Thymus (tissue), 11 donors: ENCODE measurements at regions not wholly inside any gene's neighbourhood (a gene's known extent, or its start where the extent isn't known, plus 50 kb on each side); places are given as distances from the start of the nearest gene placed in this dataset.

Experiments used
- DNase-seq, 9 donors: peaks; one replicate each; pipeline ENCODE4 v3.0.0-alpha.2; 2013; ENCODE audit warnings: low spot score in 9 of 9, low read depth in 6 of 9, missing footprints in 1 of 9
- H3K27ac ChIP-seq, 2 donors: one replicate each; pipeline ENCODE4 v1.5.1; 2013; ENCODE audit warnings: control low read depth in 1 of 2, low read depth in 1 of 2, low read length in 1 of 2, mild to moderate bottlenecking in 1 of 2, moderate library complexity in 1 of 2
- H3K27me3 ChIP-seq, 2 donors: one replicate each; pipeline ENCODE4 v1.5.1; 2013; ENCODE audit warnings: low read length in 1 of 2; ENCODE audit not compliant: control insufficient read depth in 2 of 2, insufficient read depth in 1 of 2
- H3K36me3 ChIP-seq, 2 donors: one replicate each; pipeline ENCODE4 v1.5.1; 2013; ENCODE audit warnings: low read length in 1 of 2, mild to moderate bottlenecking in 1 of 2, moderate library complexity in 1 of 2; ENCODE audit not compliant: control insufficient read depth in 2 of 2, insufficient read depth in 2 of 2
- H3K4me1 ChIP-seq, 2 donors: one replicate each; pipeline ENCODE4 v1.5.1; 2013; ENCODE audit warnings: low read length in 2 of 2; ENCODE audit not compliant: control insufficient read depth in 2 of 2, insufficient read depth in 2 of 2
- H3K4me3 ChIP-seq, 2 donors: one replicate each; pipeline ENCODE4 v1.5.1; 2013; ENCODE audit warnings: low read length in 2 of 2, control low read depth in 1 of 2, mild to moderate bottlenecking in 1 of 2
- H3K9me3 ChIP-seq, 2 donors: one replicate each; pipeline ENCODE4 v1.5.1; 2013; ENCODE audit warnings: low read length in 1 of 2, mild to moderate bottlenecking in 1 of 2; ENCODE audit not compliant: control insufficient read depth in 2 of 2, insufficient read depth in 1 of 2
- WGBS: extraction: QIAGEN DNeasy Blood & Tissue Kit; methylation state at CpG from one replicate; pipeline ENCODE4 v1.1.7; 2013; 5-methylcytosine and 5-hydroxymethylcytosine counted together
- donor health status: healthy.

DNA sequence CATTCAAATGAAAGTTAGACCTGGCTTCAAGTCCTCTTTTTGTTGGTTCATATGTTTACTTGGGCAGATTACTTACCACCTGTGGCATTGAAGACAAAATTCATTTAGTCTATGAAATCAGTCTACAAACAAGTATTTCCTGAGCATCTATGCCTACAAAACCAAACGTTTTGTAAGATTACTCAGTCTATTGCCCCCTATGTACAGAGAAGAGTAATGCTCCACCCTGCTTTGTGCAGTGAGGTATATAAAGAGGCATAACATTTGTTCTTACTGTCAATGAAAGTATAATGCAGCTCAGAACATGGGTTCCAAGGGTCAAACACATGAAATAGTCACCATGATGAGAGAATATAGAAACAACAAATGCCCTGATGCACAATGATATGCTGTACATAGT lies 580.7 kb downstream of the KIF4B start:
- no peaks in the 10 kb centered on the region for H3K9me3 ChIP-seq
- whole genome bisulfite sequencing: 18% methylated on average over 1 of the region's 1 CpG
- H3K27me3 ChIP-seq: no peaks in the 10 kb centered on the region
- no peaks in the 10 kb centered on the region for H3K4me1 ChIP-seq
- no peaks in the 10 kb centered on the region for H3K36me3 ChIP-seq
- no peak for DNase-seq
- no peak overlapping the region for H3K4me3 ChIP-seq
- H3K27ac ChIP-seq: no peak overlapping the region

DNA sequence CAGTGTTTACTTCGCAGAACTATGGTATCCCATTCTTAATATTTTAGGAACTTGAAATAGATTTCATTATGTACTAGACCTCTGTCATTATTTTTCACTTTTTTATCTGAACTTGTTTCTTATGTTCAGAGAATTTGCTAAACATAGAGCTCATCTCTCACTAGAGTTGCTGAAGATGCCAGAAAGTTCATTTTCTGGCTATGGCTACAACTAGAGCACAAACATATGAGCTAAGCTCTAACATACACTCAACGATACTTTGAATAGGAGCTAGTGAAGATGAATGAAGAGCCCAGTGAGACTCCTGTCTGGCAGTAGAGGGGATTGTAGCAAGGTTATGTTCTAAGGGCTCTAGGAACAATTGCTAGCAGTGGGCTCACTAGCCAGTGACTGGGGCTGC lies 582.2 kb downstream of the KIF4B start:
- Histone ChIP-seq H3K4me1 (no peaks in the 10 kb centered on the region), H3K27me3 (no peaks in the 10 kb centered on the region), H3K4me3 (no peak overlapping the region), H3K9me3 (no peaks in the 10 kb centered on the region), H3K36me3 (no peaks in the 10 kb centered on the region), H3K27ac (no peak overlapping the region)
- 95% methylated on average over 2 of the region's 2 CpGs for WGBS
- no peak for DNase-seq

DNA sequence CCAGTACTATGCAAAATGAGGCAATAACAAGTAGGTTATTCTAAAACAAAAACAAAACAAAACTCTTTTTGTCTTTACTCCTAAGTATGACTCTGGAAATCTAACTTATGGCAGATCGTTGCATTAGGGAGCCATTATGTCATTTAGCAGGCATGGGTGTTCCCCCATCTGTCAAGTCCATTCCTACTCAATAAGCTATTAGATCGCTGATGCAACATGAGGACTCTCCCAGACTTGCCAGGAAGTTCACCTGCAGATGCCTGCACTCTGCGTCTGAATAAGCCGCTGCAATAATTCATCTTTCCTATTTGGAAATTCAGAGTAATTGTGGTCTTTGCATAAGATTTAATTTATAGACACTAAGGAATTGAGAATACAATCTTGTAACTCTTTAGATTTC lies 585.0 kb downstream of the KIF4B start:
- WGBS: 89% methylated on average over 4 of the region's 4 CpGs
- Histone ChIP-seq H3K4me1 (no peaks in the 10 kb centered on the region), H3K27me3 (no peaks in the 10 kb centered on the region), H3K4me3 (no peak overlapping the region), H3K36me3 (no peaks in the 10 kb centered on the region), H3K9me3 (no peaks in the 10 kb centered on the region), H3K27ac (no peak overlapping the region)
- DNase-seq: no peak

DNA sequence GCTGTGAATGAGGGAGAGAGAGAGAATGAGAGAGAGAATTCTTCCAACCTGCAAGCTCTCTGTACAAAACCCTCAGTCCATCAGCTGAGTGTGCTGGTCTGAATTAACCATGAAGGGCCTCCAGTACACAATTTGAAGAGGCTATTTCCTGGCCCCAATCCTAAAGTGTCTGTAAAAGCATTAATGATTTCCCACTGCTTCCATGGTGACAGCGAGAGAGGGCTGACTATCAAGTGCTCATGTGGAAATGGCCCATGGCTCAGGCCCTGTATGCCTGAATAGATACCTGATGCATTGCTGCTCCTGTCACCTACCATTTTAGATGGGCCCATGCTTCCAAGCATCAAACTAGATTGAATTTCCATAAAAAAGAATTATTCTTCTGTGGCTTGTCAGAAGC lies 592.4 kb downstream of the KIF4B start:
- no peak for DNase-seq

GRCh38 chr5:155616779-155617392 lies 603.3 kb downstream of the KIF4B start:
- H3K4me3 ChIP-seq: no peak overlapping the region
- H3K27me3 ChIP-seq: no peaks in the 10 kb centered on the region
- H3K27ac ChIP-seq: no peak overlapping the region
- peak in 4 of 9 donors; percentile 5 to 22 (median 12) for DNase-seq
- 67% methylated on average over 4 of the region's 4 CpGs for WGBS
- H3K9me3 ChIP-seq: no peaks in the 10 kb centered on the region
- no peaks in the 10 kb centered on the region for H3K4me1 ChIP-seq
- H3K36me3 ChIP-seq: no peaks in the 10 kb centered on the region

More for the DNA sequence above, 592.4 kb downstream of the KIF4B start:
- 74% methylated on average over 1 of the region's 1 CpG for WGBS
- H3K27me3 ChIP-seq: no peaks in the 10 kb centered on the region
- H3K4me1 ChIP-seq: no peaks in the 10 kb centered on the region
- no peak overlapping the region for H3K4me3 ChIP-seq
- no peaks in the 10 kb centered on the region for H3K9me3 ChIP-seq
- no peak overlapping the region for H3K27ac ChIP-seq
- no peaks in the 10 kb centered on the region for H3K36me3 ChIP-seq

DNA sequence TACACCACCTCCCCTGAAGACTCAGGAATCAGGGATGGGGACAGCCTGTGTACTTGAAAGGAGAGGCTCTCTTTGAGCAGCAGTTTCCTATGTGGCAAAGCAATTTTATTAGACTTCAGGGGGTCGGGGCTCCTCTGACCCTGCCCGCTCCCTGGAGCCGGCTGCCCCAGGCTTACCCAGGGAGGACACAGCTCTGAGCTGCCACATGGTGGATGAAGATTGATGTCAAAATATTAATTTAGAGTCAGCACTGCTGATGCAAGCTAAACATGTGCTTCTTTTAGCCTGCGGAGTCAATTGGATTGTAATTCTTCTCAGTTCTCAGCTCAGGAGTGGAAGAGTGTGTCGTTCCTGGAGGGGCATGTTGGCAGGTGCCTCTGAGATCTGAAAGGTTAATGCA lies 606.1 kb downstream of the KIF4B start:
- 92% methylated on average over 5 of the region's 5 CpGs for WGBS
- Histone ChIP-seq H3K4me3 (no peak overlapping the region), H3K27ac (no peak overlapping the region), H3K36me3 (no peaks in the 10 kb centered on the region), H3K9me3 (no peaks in the 10 kb centered on the region), H3K27me3 (no peaks in the 10 kb centered on the region), H3K4me1 (no peaks in the 10 kb centered on the region)
- no peak for DNase-seq

- H3K36me3 ChIP-seq: no peaks in the 10 kb centered on the region
- H3K4me3 ChIP-seq: no peak overlapping the region
- H3K9me3 ChIP-seq: no peaks in the 10 kb centered on the region
- no peaks in the 10 kb centered on the region for H3K4me1 ChIP-seq
- H3K27ac ChIP-seq: no peak overlapping the region
- DNase-seq: no peak
- no peaks in the 10 kb centered on the region for H3K27me3 ChIP-seq
- 12% methylated on average over 7 of the region's 7 CpGs for WGBS
These were observed 607.4 kb downstream of the KIF4B start for GRCh38 chr5:155620821-155621410.

DNA sequence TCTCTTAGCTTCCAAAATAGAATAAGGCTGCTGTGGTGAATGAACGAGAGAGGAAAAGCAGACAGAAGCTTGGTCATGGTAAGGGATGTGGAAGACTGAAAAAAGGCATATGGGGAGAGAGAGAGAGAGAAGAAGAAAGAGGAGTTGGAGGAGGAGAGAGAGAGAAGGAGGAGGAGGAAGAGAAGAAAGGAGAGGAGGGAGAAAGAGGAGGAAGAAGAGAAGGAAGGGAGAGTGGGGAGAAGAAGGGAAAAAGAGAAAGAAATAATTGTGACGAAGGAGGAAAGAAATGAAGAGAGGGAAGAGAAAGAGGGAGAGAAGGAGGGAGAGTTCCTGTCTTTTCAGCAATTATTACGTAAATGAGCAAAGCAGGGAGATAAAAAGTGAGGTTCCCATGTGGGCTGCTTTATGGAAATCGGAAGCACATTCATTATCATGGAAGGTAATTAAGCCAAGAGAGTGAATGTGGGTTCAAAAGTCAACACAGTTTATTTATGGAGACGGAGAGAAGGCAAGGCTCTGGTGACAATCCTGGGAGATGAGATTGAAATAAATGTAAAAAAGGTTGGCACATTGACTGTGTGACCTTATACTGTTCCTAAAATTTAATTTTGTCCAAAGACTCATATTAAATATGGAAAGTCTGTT lies 611.2 kb downstream of the KIF4B start:
- Histone ChIP-seq H3K27ac (no peak overlapping the region), H3K4me1 (no peaks in the 10 kb centered on the region), H3K4me3 (no peak overlapping the region), H3K27me3 (no peaks in the 10 kb centered on the region), H3K36me3 (no peaks in the 10 kb centered on the region), H3K9me3 (no peaks in the 10 kb centered on the region)
- DNase-seq: no peak
- 76% methylated on average over 5 of the region's 5 CpGs for WGBS

DNA sequence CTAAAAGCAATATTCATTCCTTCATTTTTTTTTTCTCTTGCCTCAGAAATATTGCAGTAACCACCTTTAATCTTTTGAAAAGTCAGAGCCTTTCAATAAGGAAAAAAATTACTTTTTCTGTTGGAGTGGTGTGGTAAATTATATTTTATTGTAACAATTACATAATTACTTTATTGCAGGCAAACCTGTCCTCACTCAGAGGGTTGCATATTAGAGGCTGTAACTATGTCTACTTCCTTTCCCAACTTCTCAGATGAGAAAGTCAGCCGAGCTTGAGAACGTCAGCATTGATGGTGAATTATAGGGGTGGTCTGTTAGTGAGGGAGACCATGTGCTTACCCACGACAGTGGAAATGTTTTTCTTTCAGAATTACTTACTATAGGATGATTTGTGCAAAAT lies 611.8 kb downstream of the KIF4B start:
- no peaks in the 10 kb centered on the region for H3K36me3 ChIP-seq
- no peaks in the 10 kb centered on the region for H3K27me3 ChIP-seq
- H3K27ac ChIP-seq: no peak overlapping the region
- no peaks in the 10 kb centered on the region for H3K9me3 ChIP-seq
- DNase-seq: no peak
- H3K4me1 ChIP-seq: no peaks in the 10 kb centered on the region
- WGBS: 21% methylated on average over 3 of the region's 3 CpGs
- no peak overlapping the region for H3K4me3 ChIP-seq
